ENCODE measurements at regions not wholly inside any gene's neighbourhood (a gene's known extent, or its start where the extent isn't known, plus 50 kb on each side); places are given as distances from the start of the nearest gene placed in this dataset.

DNA sequence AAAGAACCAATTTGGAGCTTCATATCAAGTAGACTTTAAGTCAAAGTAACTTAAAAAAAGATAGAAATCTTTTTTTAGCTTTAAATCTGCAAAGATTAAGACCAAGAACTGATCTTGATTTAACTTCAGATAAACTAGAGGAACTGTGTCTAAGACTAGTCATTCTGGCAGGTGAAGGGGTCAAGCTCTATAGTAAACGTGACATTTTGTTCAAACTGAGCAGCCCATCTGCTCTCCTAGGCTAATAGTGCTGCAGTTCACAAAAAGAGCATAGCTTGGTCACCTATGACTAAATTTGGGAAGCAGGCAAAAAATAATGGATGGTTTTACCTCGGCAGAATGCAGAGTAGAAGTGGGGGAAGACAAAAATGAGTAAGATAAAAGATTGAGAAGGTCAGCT is 168.8 kb upstream of the ALCAM start:
- no peak for DNase-seq (ENCODE audit: low spot score)
- H3K4me1 ChIP-seq (ENCODE audit: control insufficient read depth in 2 of 2, insufficient read depth in 1 of 2, low read depth in 1 of 2, low read length in 2 of 2), result no peaks in the 10 kb centered on the region
- H2AFZ ChIP-seq (ENCODE audit: low read length), result no peak overlapping the region
- H3K9ac ChIP-seq (ENCODE audit: low read depth, low read length, poor library complexity), result no peak overlapping the region
- no peak overlapping the region for H4K8ac ChIP-seq (ENCODE audit: low read depth, low read length)
- H3K9me3 ChIP-seq (replicated peaks in 1 of 2; ENCODE audit: control insufficient read depth in 2 of 2, insufficient read depth in 1 of 2, low read depth in 1 of 2, low read length in 2 of 2), result no peaks in the 10 kb centered on the region
- no peak overlapping the region for H2BK15ac ChIP-seq (ENCODE audit: low read length)
- no peak overlapping the region for H3K18ac ChIP-seq (ENCODE audit: low read length)
- H2BK120ac ChIP-seq (ENCODE audit: low read depth, low read length), result no peak overlapping the region
- H2BK12ac ChIP-seq (ENCODE audit: low read length), result no peak overlapping the region
- H3K4me2 ChIP-seq (ENCODE audit: insufficient read depth, low read length, poor library complexity, severe bottlenecking), result no peak overlapping the region
- H2AK5ac ChIP-seq (ENCODE audit: low read depth, low read length), result no peak overlapping the region
- no peak overlapping the region for H3K14ac ChIP-seq (ENCODE audit: low read length)
- H3K27me3 ChIP-seq (ENCODE audit: control insufficient read depth in 3 of 3, insufficient read depth in 3 of 3, low read depth in 1 of 3, low read length in 3 of 3), result no peaks in the 10 kb centered on the region
- H2BK5ac ChIP-seq (ENCODE audit: low read length), result no peak overlapping the region
- H4K91ac ChIP-seq (ENCODE audit: low read depth, low read length, poor library complexity), result no peak overlapping the region
- no peak overlapping the region for H3K27ac ChIP-seq (replicated peaks; ENCODE audit: low read length)
- no peaks in the 10 kb centered on the region for H3K79me1 ChIP-seq (ENCODE audit: low read depth, low read length)
- no peak overlapping the region for H3K4me3 ChIP-seq (ENCODE audit: low read length in 2 of 2)
- WGBS, 2 donors (ENCODE audit: extremely low coverage in 2 of 2, insufficient read length in 2 of 2, insufficient replicate concordance in 1 of 2), result no CpG with 5 or more reads among the region's 2 CpGs
- no peak overlapping the region for H3K23ac ChIP-seq (ENCODE audit: low read depth, low read length, poor library complexity)
- H3K4ac ChIP-seq (ENCODE audit: low read length), result no peak overlapping the region
- no peaks in the 10 kb centered on the region for H3K36me3 ChIP-seq (replicated peaks in 1 of 2; ENCODE audit: control insufficient read depth in 2 of 2, insufficient read depth in 2 of 2, low read length in 2 of 2)

GRCh38 chr3:105199217-105199616 is 167.5 kb upstream of the ALCAM start:
- Histone ChIP-seq H4K8ac (ENCODE audit: low read depth, low read length) (no peak overlapping the region), H3K4me2 (ENCODE audit: insufficient read depth, low read length, poor library complexity, severe bottlenecking) (no peak overlapping the region), H3K4ac (ENCODE audit: low read length) (no peak overlapping the region), H2BK120ac (ENCODE audit: low read depth, low read length) (no peak overlapping the region), H2BK5ac (ENCODE audit: low read length) (no peak overlapping the region), H3K4me1 (ENCODE audit: control insufficient read depth in 2 of 2, insufficient read depth in 1 of 2, low read depth in 1 of 2, low read length in 2 of 2) (peaks cover 0 to 2% of the 10 kb centered on the region in 2 donors), H3K36me3 (replicated peaks in 1 of 2; ENCODE audit: control insufficient read depth in 2 of 2, insufficient read depth in 2 of 2, low read length in 2 of 2) (no peaks in the 10 kb centered on the region), H3K18ac (ENCODE audit: low read length) (no peak overlapping the region), H3K9me3 (replicated peaks in 1 of 2; ENCODE audit: control insufficient read depth in 2 of 2, insufficient read depth in 1 of 2, low read depth in 1 of 2, low read length in 2 of 2) (peaks cover 0 to 1% of the 10 kb centered on the region in 2 donors), H4K91ac (ENCODE audit: low read depth, low read length, poor library complexity) (no peak overlapping the region), H2AFZ (ENCODE audit: low read length) (no peak overlapping the region), H3K14ac (ENCODE audit: low read length) (no peak overlapping the region), H3K27ac (replicated peaks; ENCODE audit: low read length) (no peak overlapping the region), H2AK5ac (ENCODE audit: low read depth, low read length) (no peak overlapping the region), H2BK12ac (ENCODE audit: low read length) (no peak overlapping the region), H3K79me1 (ENCODE audit: low read depth, low read length) (no peaks in the 10 kb centered on the region), H3K27me3 (ENCODE audit: control insufficient read depth in 3 of 3, insufficient read depth in 3 of 3, low read depth in 1 of 3, low read length in 3 of 3) (no peaks in the 10 kb centered on the region), H2BK15ac (ENCODE audit: low read length) (no peak overlapping the region), H3K4me3 (ENCODE audit: low read length in 2 of 2) (no peak overlapping the region), H3K23ac (ENCODE audit: low read depth, low read length, poor library complexity) (no peak overlapping the region), H3K9ac (ENCODE audit: low read depth, low read length, poor library complexity) (no peak overlapping the region)
- no CpG with 5 or more reads among the region's 3 CpGs for WGBS, 2 donors (ENCODE audit: extremely low coverage in 2 of 2, insufficient read length in 2 of 2, insufficient replicate concordance in 1 of 2)
- DNase-seq (ENCODE audit: low spot score), result no peak

DNA sequence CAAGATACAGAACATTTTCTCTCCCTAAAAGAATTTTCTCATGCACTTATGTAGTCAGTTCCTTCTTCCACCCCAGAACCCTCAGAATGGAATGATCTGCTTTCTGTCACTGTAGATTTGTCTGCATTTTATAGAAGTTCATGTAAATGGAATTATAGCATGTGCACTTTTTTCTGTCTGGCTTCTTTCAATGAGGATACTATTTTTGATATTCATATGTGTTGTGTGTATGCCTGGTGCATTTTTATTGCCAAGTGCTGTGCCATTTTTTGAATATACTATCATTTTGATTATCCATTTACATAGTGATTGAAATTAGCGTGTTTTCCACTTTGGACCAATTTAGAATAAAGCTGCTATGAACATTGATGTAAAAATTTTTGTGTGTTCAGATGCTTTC is 156.6 kb upstream of the ALCAM start:
- Histone ChIP-seq H3K18ac (ENCODE audit: low read length) (no peak overlapping the region), H3K4me3 (ENCODE audit: low read length in 2 of 2) (no peak overlapping the region), H2AK5ac (ENCODE audit: low read depth, low read length) (no peak overlapping the region), H3K4ac (ENCODE audit: low read length) (no peak overlapping the region), H3K9ac (ENCODE audit: low read depth, low read length, poor library complexity) (no peak overlapping the region), H3K4me1 (ENCODE audit: control insufficient read depth in 2 of 2, insufficient read depth in 1 of 2, low read depth in 1 of 2, low read length in 2 of 2) (no peaks in the 10 kb centered on the region), H3K79me1 (ENCODE audit: low read depth, low read length) (no peaks in the 10 kb centered on the region), H3K36me3 (replicated peaks in 1 of 2; ENCODE audit: control insufficient read depth in 2 of 2, insufficient read depth in 2 of 2, low read length in 2 of 2) (no peaks in the 10 kb centered on the region), H2BK120ac (ENCODE audit: low read depth, low read length) (no peak overlapping the region), H4K91ac (ENCODE audit: low read depth, low read length, poor library complexity) (no peak overlapping the region), H3K4me2 (ENCODE audit: insufficient read depth, low read length, poor library complexity, severe bottlenecking) (no peak overlapping the region), H3K9me3 (replicated peaks in 1 of 2; ENCODE audit: control insufficient read depth in 2 of 2, insufficient read depth in 1 of 2, low read depth in 1 of 2, low read length in 2 of 2) (no peaks in the 10 kb centered on the region), H3K23ac (ENCODE audit: low read depth, low read length, poor library complexity) (no peak overlapping the region), H4K8ac (ENCODE audit: low read depth, low read length) (no peak overlapping the region), H3K27me3 (ENCODE audit: control insufficient read depth in 3 of 3, insufficient read depth in 3 of 3, low read depth in 1 of 3, low read length in 3 of 3) (no peaks in the 10 kb centered on the region), H2BK15ac (ENCODE audit: low read length) (no peak overlapping the region), H3K14ac (ENCODE audit: low read length) (no peak overlapping the region), H2AFZ (ENCODE audit: low read length) (no peak overlapping the region), H2BK12ac (ENCODE audit: low read length) (no peak overlapping the region), H3K27ac (replicated peaks; ENCODE audit: low read length) (no peak overlapping the region), H2BK5ac (ENCODE audit: low read length) (no peak overlapping the region)
- no CpG with 5 or more reads among the region's 1 CpG for WGBS, 2 donors (ENCODE audit: extremely low coverage in 2 of 2, insufficient read length in 2 of 2, insufficient replicate concordance in 1 of 2)
- DNase-seq (ENCODE audit: low spot score), result no peak

- no peak overlapping the region for H4K8ac ChIP-seq (ENCODE audit: low read depth, low read length)
- no peak overlapping the region for H3K14ac ChIP-seq (ENCODE audit: low read length)
- H3K9ac ChIP-seq (ENCODE audit: low read depth, low read length, poor library complexity), result no peak overlapping the region
- no peaks in the 10 kb centered on the region for H3K36me3 ChIP-seq (replicated peaks in 1 of 2; ENCODE audit: control insufficient read depth in 2 of 2, insufficient read depth in 2 of 2, low read length in 2 of 2)
- no peaks in the 10 kb centered on the region for H3K27me3 ChIP-seq (ENCODE audit: control insufficient read depth in 3 of 3, insufficient read depth in 3 of 3, low read depth in 1 of 3, low read length in 3 of 3)
- H3K18ac ChIP-seq (ENCODE audit: low read length), result no peak overlapping the region
- H3K4me2 ChIP-seq (ENCODE audit: insufficient read depth, low read length, poor library complexity, severe bottlenecking), result no peak overlapping the region
- no peaks in the 10 kb centered on the region for H3K9me3 ChIP-seq (replicated peaks in 1 of 2; ENCODE audit: control insufficient read depth in 2 of 2, insufficient read depth in 1 of 2, low read depth in 1 of 2, low read length in 2 of 2)
- no peak overlapping the region for H2AFZ ChIP-seq (ENCODE audit: low read length)
- H2BK5ac ChIP-seq (ENCODE audit: low read length), result no peak overlapping the region
- no peak overlapping the region for H2BK120ac ChIP-seq (ENCODE audit: low read depth, low read length)
- H3K4me1 ChIP-seq (ENCODE audit: control insufficient read depth in 2 of 2, insufficient read depth in 1 of 2, low read depth in 1 of 2, low read length in 2 of 2), result no peaks in the 10 kb centered on the region
- H3K4me3 ChIP-seq (ENCODE audit: low read length in 2 of 2), result no peak overlapping the region
- no peak overlapping the region for H3K4ac ChIP-seq (ENCODE audit: low read length)
- H2AK5ac ChIP-seq (ENCODE audit: low read depth, low read length), result no peak overlapping the region
- H3K27ac ChIP-seq (replicated peaks; ENCODE audit: low read length), result no peak overlapping the region
- no peak overlapping the region for H2BK12ac ChIP-seq (ENCODE audit: low read length)
- no peak overlapping the region for H4K91ac ChIP-seq (ENCODE audit: low read depth, low read length, poor library complexity)
- H2BK15ac ChIP-seq (ENCODE audit: low read length), result no peak overlapping the region
- DNase-seq (ENCODE audit: low spot score), result no peak
- no CpG with 5 or more reads among the region's 1 CpG for WGBS, 2 donors (ENCODE audit: extremely low coverage in 2 of 2, insufficient read length in 2 of 2, insufficient replicate concordance in 1 of 2)
- H3K79me1 ChIP-seq (ENCODE audit: low read depth, low read length), result no peaks in the 10 kb centered on the region
- no peak overlapping the region for H3K23ac ChIP-seq (ENCODE audit: low read depth, low read length, poor library complexity)
Observed at GRCh38 chr3:105214590-105214989, 152.1 kb upstream of the ALCAM start.
